ENCODE measurements at regions not wholly inside any gene's neighbourhood (a gene's known extent, or its start where the extent isn't known, plus 50 kb on each side); places are given as distances from the start of the nearest gene placed in this dataset.
"Not testable (repeated sequence)": the region's sequence is repeated elsewhere in the genome, so short reads cannot be mapped to it uniquely, and the experiment has no call there.

- H3K27ac ChIP-seq: peak overlapping the region in 3 of 4 donors; percentile 19 to 76 (median 59)
- H3K4me1 ChIP-seq: peaks cover 0 to 25% (median 0%) of the 10 kb centered on the region in 4 donors
- H3K9me3 ChIP-seq: no peaks in the 10 kb centered on the region
- 43 to 57% methylated on average over 6 of the region's 6 CpGs for WGBS, 2 donors
- no peaks in the 10 kb centered on the region for H3K36me3 ChIP-seq
- H3K27me3 ChIP-seq: no peaks in the 10 kb centered on the region
- DNase-seq (ENCODE audit: low spot score in 2 of 2): no peak
- no peak overlapping the region for H3K4me3 ChIP-seq
- TF ChIP-seq, protein P1, sequence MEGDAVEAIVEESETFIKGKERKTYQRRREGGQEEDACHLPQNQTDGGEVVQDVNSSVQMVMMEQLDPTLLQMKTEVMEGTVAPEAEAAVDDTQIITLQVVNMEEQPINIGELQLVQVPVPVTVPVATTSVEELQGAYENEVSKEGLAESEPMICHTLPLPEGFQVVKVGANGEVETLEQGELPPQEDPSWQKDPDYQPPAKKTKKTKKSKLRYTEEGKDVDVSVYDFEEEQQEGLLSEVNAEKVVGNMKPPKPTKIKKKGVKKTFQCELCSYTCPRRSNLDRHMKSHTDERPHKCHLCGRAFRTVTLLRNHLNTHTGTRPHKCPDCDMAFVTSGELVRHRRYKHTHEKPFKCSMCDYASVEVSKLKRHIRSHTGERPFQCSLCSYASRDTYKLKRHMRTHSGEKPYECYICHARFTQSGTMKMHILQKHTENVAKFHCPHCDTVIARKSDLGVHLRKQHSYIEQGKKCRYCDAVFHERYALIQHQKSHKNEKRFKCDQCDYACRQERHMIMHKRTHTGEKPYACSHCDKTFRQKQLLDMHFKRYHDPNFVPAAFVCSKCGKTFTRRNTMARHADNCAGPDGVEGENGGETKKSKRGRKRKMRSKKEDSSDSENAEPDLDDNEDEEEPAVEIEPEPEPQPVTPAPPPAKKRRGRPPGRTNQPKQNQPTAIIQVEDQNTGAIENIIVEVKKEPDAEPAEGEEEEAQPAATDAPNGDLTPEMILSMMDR (IDR thresholded peaks at IDR 0.05): no peak
- TF ChIP-seq POLR2A (IDR thresholded peaks at IDR 0.05) (no peak), EP300 (IDR thresholded peaks at IDR 0.05) (no peak)
These were observed 121.1 kb upstream of the FAM9C start for GRCh38 chrX:13165266-13166189.

DNA sequence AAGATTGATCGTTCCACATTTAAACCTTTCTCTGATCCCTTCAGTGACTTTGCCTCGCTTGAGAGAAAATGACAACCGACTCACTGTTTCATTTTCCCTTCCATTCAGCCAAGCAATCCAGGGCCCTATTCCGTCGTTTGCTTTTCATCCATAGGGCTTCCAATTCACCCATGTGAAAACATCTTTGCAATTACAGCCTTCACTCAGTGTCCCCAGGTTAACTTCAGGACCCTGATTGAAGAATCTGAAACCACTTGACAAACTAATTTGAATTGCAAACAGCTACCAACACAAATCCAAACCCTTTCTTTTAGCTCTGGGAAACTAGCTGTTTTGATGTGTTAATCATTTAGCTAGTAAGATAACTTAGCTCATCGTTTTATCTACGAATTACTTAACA is 120.2 kb upstream of the FAM9C start:
- peak overlapping the region in 3 of 4 donors; percentile 19 to 76 (median 59) for H3K27ac ChIP-seq
- WGBS, 2 donors: 29 to 33% methylated on average over 7 of the region's 7 CpGs
- TF ChIP-seq, protein P1 (IDR thresholded peaks at IDR 0.05): no peak
- TF ChIP-seq POLR2A (IDR thresholded peaks at IDR 0.05) (no peak), EP300 (IDR thresholded peaks at IDR 0.05) (no peak)

GRCh38 chrX:13162772-13163410 is 118.5 kb upstream of the FAM9C start:
- peaks cover 0 to 19% (median 0%) of the 10 kb centered on the region in 4 donors for H3K4me1 ChIP-seq
- H3K27ac ChIP-seq: no peak overlapping the region
- H3K36me3 ChIP-seq: no peaks in the 10 kb centered on the region
- WGBS, 2 donors: 86 to 93% methylated on average over 4 of the region's 4 CpGs
- no peaks in the 10 kb centered on the region for H3K9me3 ChIP-seq
- TF ChIP-seq, protein P1 (IDR thresholded peaks at IDR 0.05): no peak
- TF ChIP-seq POLR2A (IDR thresholded peaks at IDR 0.05): no peak
- no peak for TF ChIP-seq EP300 (IDR thresholded peaks at IDR 0.05)
- no peak overlapping the region for H3K4me3 ChIP-seq
- H3K27me3 ChIP-seq: no peaks in the 10 kb centered on the region
- no peak for DNase-seq (ENCODE audit: low spot score in 2 of 2)

More for the DNA sequence above, 120.2 kb upstream of the FAM9C start:
- Histone ChIP-seq H3K4me1 (peaks cover 0 to 25% (median 0%) of the 10 kb centered on the region in 4 donors), H3K27me3 (no peaks in the 10 kb centered on the region), H3K4me3 (no peak overlapping the region), H3K36me3 (no peaks in the 10 kb centered on the region), H3K9me3 (no peaks in the 10 kb centered on the region)
- DNase-seq (ENCODE audit: low spot score in 2 of 2): no peak

DNA sequence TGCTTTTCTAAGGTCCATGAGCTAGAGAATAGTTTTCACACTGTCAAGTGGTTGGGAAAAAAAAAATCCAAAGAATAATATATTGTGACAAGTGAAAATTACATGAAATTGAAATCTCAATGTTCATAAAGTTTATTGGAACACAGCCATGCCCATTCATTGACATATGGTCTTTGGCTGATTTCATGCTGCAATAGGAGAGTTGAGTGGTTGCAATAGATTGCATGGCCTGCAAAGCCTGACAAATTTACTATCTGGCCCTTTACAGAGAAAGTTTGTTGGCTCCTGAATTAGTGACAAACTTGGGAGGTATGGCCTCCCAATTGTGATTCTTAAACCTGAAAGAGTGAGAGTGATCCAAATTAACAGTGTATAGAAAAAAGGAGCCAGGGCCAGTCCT is 115.5 kb upstream of the FAM9C start:
- Histone ChIP-seq H3K27ac (peak overlapping the region in 2 of 4 donors; percentile 56 to 69), H3K4me3 (no peak overlapping the region), H3K9me3 (no peaks in the 10 kb centered on the region), H3K36me3 (no peaks in the 10 kb centered on the region), H3K4me1 (peaks cover 0 to under 1% (median 0%) of the 10 kb centered on the region in 4 donors), H3K27me3 (no peaks in the 10 kb centered on the region)
- TF ChIP-seq, protein P1 (IDR thresholded peaks at IDR 0.05): no peak
- no peak for TF ChIP-seq POLR2A (IDR thresholded peaks at IDR 0.05)
- no peak for TF ChIP-seq EP300 (IDR thresholded peaks at IDR 0.05)
- DNase-seq (ENCODE audit: low spot score in 2 of 2): no peak

GRCh38 chrX:13158911-13159310 is 114.5 kb upstream of the FAM9C start:
- H3K4me1 ChIP-seq: no peaks in the 10 kb centered on the region
- no peak overlapping the region for H3K27ac ChIP-seq
- no peak overlapping the region for H3K4me3 ChIP-seq
- H3K27me3 ChIP-seq: no peaks in the 10 kb centered on the region
- TF ChIP-seq, protein P1 (IDR thresholded peaks at IDR 0.05): no peak
- TF ChIP-seq POLR2A (IDR thresholded peaks at IDR 0.05): no peak
- no peak for TF ChIP-seq EP300 (IDR thresholded peaks at IDR 0.05)
- DNase-seq (ENCODE audit: low spot score in 2 of 2): no peak
- no peaks in the 10 kb centered on the region for H3K9me3 ChIP-seq
- no peaks in the 10 kb centered on the region for H3K36me3 ChIP-seq

- not testable (repeated sequence) for H3K4me3 ChIP-seq; H3K27ac ChIP-seq; H3K27me3 ChIP-seq; DNase-seq (ENCODE audit: low spot score in 2 of 2); H3K9me3 ChIP-seq; H3K36me3 ChIP-seq; H3K4me1 ChIP-seq
- 95 to 100% methylated on average over 1 of the region's 1 CpG for WGBS, 2 donors
These were observed 111.1 kb upstream of the FAM9C start for GRCh38 chrX:13155550-13155949.
